Skeletal muscle tissue (tissue), 3 donors: ENCODE measurements at regions not wholly inside any gene's neighbourhood (a gene's known extent, or its start where the extent isn't known, plus 50 kb on each side); places are given as distances from the start of the nearest gene placed in this dataset.

Source experiments
- H3K27ac ChIP-seq: one replicate; pipeline ENCODE4 v1.7.0; 2013; ENCODE audit warnings: mild to moderate bottlenecking, low read depth, low read length, inconsistent platforms
- H3K27me3 ChIP-seq, 3 donors: one replicate each; pipeline ENCODE4 v1.7.0; 2013; ENCODE audit warnings: low read length in 3 of 3; ENCODE audit not compliant: control insufficient read depth in 3 of 3, insufficient read depth in 3 of 3
- H3K36me3 ChIP-seq, 3 donors: one replicate each; pipeline ENCODE4 v1.7.0; 2013; ENCODE audit warnings: low read length in 3 of 3; ENCODE audit not compliant: control insufficient read depth in 3 of 3, insufficient read depth in 3 of 3
- H3K4me1 ChIP-seq, 3 donors: one replicate each; pipeline ENCODE4 v1.7.0; 2013; ENCODE audit warnings: low read length in 3 of 3, mild to moderate bottlenecking in 3 of 3; ENCODE audit not compliant: control insufficient read depth in 3 of 3, insufficient read depth in 3 of 3
- H3K4me3 ChIP-seq, 3 donors: one replicate each; pipeline ENCODE4 v1.7.0; 2013; ENCODE audit warnings: low read length in 3 of 3
- H3K9ac ChIP-seq, 3 donors: one replicate each; pipeline ENCODE4 v1.7.0; 2013; ENCODE audit warnings: low read length in 3 of 3, mild to moderate bottlenecking in 3 of 3, moderate library complexity in 2 of 3, low read depth in 1 of 3
- H3K9me3 ChIP-seq, 3 donors: one replicate each; pipeline ENCODE4 v1.7.0; 2013; ENCODE audit warnings: low read length in 3 of 3; ENCODE audit not compliant: control insufficient read depth in 3 of 3
- donor health status: Osteomylitis.

- Histone ChIP-seq H3K27ac (no peak overlapping the region), H3K4me1 (peaks cover 4 to 26% (median 15%) of the 10 kb centered on the region in 3 donors), H3K27me3 (peaks cover 0 to 26% (median 4%) of the 10 kb centered on the region in 3 donors), H3K4me3 (peak overlapping the region in 1 of 3 donors; percentile 27), H3K36me3 (no peaks in the 10 kb centered on the region), H3K9me3 (no peaks in the 10 kb centered on the region), H3K9ac (peak overlapping the region in 2 of 3 donors; percentile 38 to 40)
Observed at GRCh38 chr6:170096803-170097504, 193.9 kb downstream of the DLL1 start.

- H3K27ac ChIP-seq, result no peak overlapping the region
- H3K27me3 ChIP-seq, result peaks cover 0 to 30% (median 4%) of the 10 kb centered on the region in 3 donors
- peak overlapping the region in 1 of 3 donors; percentile 40 for H3K9ac ChIP-seq
- no peaks in the 10 kb centered on the region for H3K9me3 ChIP-seq
- H3K4me1 ChIP-seq, result peaks cover 4 to 26% (median 15%) of the 10 kb centered on the region in 3 donors
- H3K36me3 ChIP-seq, result no peaks in the 10 kb centered on the region
- peak overlapping the region in 1 of 3 donors; percentile 19 for H3K4me3 ChIP-seq
Observed at GRCh38 chr6:170096191-170096802, 194.6 kb downstream of the DLL1 start.

GRCh38 chr6:170095273-170095981 is 195.5 kb downstream of the DLL1 start:
- no peak overlapping the region for H3K9ac ChIP-seq
- H3K4me1 ChIP-seq, result peaks cover 4 to 26% (median 15%) of the 10 kb centered on the region in 3 donors
- no peaks in the 10 kb centered on the region for H3K9me3 ChIP-seq
- peaks cover 0 to 30% (median 4%) of the 10 kb centered on the region in 3 donors for H3K27me3 ChIP-seq
- no peak overlapping the region for H3K4me3 ChIP-seq
- H3K27ac ChIP-seq, result no peak overlapping the region
- H3K36me3 ChIP-seq, result no peaks in the 10 kb centered on the region

- H3K9me3 ChIP-seq, result no peaks in the 10 kb centered on the region
- no peak overlapping the region for H3K27ac ChIP-seq
- peaks cover 4 to 29% (median 15%) of the 10 kb centered on the region in 3 donors for H3K4me1 ChIP-seq
Observed at GRCh38 chr6:170094686-170095272, 196.1 kb downstream of the DLL1 start.

GRCh38 chr6:170093658-170094596 is 197.0 kb downstream of the DLL1 start:
- Histone ChIP-seq H3K27me3 (peaks cover 0 to 27% (median 4%) of the 10 kb centered on the region in 3 donors), H3K4me1 (peaks cover 6 to 32% (median 15%) of the 10 kb centered on the region in 3 donors), H3K9me3 (no peaks in the 10 kb centered on the region), H3K27ac (no peak overlapping the region), H3K36me3 (no peaks in the 10 kb centered on the region), H3K4me3 (no peak overlapping the region), H3K9ac (no peak overlapping the region)

More at GRCh38 chr6:170094686-170095272, 196.1 kb downstream of the DLL1 start:
- H3K9ac ChIP-seq, result no peak overlapping the region
- H3K4me3 ChIP-seq, result no peak overlapping the region
- H3K27me3 ChIP-seq, result peaks cover 0 to 27% (median 4%) of the 10 kb centered on the region in 3 donors
- no peaks in the 10 kb centered on the region for H3K36me3 ChIP-seq

- Histone ChIP-seq H3K36me3 (no peaks in the 10 kb centered on the region), H3K27me3 (peaks cover 0 to 27% (median 4%) of the 10 kb centered on the region in 3 donors), H3K4me1 (peaks cover 6 to 34% (median 15%) of the 10 kb centered on the region in 3 donors), H3K9me3 (no peaks in the 10 kb centered on the region), H3K27ac (no peak overlapping the region), H3K4me3 (no peak overlapping the region), H3K9ac (no peak overlapping the region)
Observed at GRCh38 chr6:170093276-170093657, 197.6 kb downstream of the DLL1 start.

- H3K4me1 ChIP-seq, result peaks cover 6 to 35% (median 15%) of the 10 kb centered on the region in 3 donors
Observed at GRCh38 chr6:170092826-170093225, 198.1 kb downstream of the DLL1 start.

GRCh38 chr6:170091639-170092579 is 199.0 kb downstream of the DLL1 start:
- no peaks in the 10 kb centered on the region for H3K36me3 ChIP-seq
- no peak overlapping the region for H3K27ac ChIP-seq
- no peak overlapping the region for H3K4me3 ChIP-seq
- peaks cover 0 to 20% (median 4%) of the 10 kb centered on the region in 3 donors for H3K27me3 ChIP-seq
- H3K9me3 ChIP-seq, result no peaks in the 10 kb centered on the region
- H3K4me1 ChIP-seq, result peaks cover 6 to 27% (median 9%) of the 10 kb centered on the region in 3 donors
- H3K9ac ChIP-seq, result no peak overlapping the region

More at GRCh38 chr6:170092826-170093225, 198.1 kb downstream of the DLL1 start:
- Histone ChIP-seq H3K27ac (no peak overlapping the region), H3K36me3 (no peaks in the 10 kb centered on the region), H3K9ac (no peak overlapping the region), H3K27me3 (peaks cover 0 to 25% (median 4%) of the 10 kb centered on the region in 3 donors), H3K4me3 (no peak overlapping the region), H3K9me3 (no peaks in the 10 kb centered on the region)
